Colon (tissue), 2 donors: ENCODE measurements at regions not wholly inside any gene's neighbourhood (a gene's known extent, or its start where the extent isn't known, plus 50 kb on each side); places are given as distances from the start of the nearest gene placed in this dataset.

Source experiments
- FAIRE-seq: peaks from 2 replicates; lab custom pipeline; 2012; peaks lifted over from hg19 to GRCh38; lab: Jason Lieb, UNC
- donor health status: control.
- donor health status: control.

DNA sequence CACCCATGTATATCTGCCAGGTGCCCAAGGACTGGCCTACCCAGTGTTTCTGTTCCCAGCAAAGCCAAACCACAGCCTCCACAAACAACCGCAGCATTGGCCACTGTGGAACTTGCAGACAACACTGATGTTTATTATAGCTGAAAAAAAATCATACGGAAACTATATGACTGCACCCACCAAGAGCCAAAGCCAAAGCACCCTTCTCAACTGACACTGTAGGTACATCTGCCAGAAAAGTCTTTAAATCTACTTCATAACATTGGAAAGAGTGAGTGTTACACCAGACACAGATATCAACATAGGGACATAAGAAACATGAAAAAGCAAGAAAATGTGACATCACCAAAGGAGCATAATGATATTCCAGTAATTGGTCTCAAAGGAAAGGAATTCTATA is 428.0 kb downstream of the PSAT1 start:
- FAIRE-seq, result no peak

DNA sequence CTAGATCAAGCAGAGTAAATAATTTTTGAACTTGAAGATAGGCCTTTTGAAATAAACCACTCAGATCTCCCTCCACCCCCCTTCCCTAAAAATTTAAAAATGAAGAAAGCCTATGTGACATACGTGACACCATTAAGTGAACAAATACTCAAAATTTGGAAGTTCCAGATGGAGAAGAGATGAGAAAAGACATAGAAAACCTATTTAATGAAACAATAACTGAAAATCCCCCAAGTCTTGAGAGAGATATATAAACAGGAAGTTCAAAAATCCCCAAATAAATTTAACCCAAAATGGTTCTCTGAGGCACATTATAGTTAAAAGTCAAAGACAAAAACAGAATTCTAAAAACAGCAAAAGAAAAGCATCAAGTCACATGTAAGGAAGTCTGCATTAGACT is 428.6 kb downstream of the PSAT1 start:
- FAIRE-seq, result no peak

DNA sequence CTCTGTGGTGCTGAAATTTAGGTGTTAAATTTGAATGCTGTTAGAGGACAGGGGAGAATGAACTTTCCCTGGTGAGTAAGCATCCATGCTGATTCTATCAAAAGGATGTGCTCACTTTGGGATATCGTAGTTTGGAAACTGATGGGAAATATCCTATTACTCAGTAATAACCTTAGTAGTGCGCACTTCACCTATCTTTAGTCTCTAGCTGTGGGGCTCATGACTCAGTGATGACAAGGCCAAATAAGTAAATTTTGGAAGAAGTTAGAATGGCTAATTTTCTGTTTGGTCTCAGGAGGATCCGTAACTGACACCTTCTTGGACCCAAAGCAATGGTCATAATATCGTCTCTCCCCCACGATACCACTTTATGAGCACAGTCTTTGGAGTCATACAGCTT is 448.4 kb downstream of the PSAT1 start:
- FAIRE-seq, result no peak

DNA sequence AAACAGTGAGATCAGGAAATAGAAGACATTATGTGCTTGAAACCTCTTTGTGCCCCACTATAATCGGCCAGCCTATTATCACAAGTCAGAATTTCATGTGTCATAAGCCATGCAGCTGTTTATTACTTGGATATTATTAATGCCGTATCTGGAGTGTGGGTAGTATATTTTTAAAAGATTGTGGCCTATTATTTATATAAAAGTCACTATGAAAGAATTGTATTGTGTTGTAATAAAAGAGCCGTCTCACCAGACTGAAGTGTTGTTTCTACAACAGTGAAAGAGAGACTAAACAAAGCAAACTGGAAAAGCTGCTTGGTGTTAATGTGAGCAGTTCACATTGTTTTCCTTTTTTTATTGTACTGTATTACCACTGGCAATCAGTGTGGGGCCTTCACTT is 449.1 kb downstream of the PSAT1 start:
- no peak for FAIRE-seq

DNA sequence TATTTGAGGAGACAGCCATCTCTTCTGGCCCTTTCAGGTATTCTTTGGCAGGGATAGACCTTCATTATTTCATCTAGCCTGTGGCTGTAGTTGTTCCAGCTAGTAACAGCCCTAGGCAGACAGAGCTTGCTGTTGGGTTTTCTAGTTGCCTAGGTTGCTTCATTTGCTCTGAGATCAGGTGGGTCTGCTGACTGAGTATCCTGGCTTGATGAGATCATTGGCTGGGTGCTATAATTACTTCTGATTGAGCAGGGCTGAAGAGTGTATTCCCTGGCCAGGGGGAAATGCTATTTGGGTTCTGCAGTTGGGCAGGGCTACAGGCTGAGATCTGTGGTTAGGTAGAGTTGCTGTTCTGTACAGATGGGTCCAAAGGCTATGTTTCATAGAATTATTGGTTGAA is 456.1 kb downstream of the PSAT1 start:
- FAIRE-seq, result no peak

DNA sequence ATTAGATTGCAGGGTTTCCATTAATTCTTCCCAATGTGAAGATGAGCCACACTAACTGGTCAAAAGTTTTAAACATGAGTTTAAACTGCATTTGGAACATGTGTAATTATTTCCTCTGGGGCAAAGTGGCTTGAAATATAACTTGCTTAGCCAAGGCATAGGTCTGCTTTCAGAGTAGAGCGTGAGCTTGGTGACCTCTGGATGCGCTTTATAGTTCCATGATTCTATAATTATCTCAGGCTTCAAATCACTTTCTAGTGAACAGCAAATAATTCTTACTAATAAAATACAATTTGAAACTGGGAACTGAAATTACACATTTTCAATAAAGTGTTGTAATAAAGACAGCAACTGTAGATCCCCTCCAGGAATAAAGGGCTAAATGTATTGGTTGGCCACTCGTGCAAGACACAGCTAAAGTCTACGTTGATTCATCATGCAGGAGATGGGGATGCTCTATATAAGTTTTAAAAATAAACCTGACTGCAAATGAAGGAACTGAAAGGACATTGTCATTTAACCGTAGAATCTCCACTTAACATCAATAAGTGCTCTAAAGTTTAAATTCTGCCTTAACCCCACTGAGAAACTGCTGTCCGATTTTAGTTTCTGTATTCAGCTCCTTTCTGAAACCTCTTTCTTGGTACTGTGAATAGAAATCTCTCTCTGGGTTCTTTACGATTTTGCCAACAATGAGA is 460.0 kb downstream of the PSAT1 start:
- FAIRE-seq, result no peak

DNA sequence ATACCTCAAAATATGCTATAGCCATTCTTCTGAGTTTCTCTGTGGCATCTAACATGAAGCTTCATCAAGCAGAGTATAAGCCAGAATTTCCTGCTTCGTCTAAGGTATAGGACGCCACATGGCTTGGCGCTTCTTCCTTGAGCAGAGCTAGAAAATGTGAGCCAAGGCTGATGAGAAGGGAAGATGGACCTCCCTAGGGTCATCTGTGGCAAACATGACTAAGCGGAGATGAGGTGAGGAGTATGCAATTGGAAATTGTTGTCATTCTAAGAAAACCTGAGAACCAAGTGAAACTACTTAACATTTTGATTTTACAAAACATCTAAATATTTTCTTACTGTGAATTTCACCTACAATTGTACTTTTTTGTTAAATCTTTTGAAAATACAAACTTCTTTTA is 466.5 kb downstream of the PSAT1 start:
- no peak for FAIRE-seq

DNA sequence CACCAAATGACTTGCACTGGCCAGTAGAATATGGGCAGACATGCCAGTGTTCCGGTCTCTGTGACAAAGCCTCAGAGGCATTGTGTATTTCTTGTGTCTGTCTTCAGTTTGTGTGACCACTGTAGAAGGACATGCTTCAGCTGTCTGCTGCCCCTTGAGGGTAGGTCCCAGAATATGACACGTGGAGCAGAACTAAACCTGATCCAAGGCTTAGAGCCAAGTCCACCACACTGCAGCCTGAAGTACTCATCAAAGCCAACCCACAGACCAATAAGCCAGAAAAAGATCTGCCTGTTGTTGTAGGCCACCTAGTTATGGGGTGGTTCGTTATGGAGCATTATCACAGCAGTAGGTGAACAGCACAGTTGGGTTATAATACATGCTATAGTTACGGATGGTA is 468.9 kb downstream of the PSAT1 start:
- FAIRE-seq, result no peak

DNA sequence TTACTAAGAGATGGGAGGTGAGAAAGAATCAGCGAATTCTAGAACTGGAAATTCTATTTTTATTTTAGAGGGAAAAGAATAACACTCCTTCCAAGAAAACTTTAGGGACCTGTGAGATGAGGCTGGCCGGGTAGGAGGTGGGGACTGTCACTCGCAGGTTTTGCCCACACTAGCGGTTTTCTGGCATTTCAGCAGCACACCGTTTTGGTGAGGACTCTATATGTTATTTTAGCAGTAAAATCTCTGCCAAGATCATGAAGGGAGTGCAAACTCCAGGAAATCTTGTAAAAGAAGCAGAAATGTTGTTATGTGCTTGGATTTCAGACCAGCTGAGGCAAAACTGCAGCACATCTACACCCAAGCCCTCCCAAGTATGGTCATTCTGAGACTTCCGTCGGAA is 470.6 kb downstream of the PSAT1 start:
- FAIRE-seq, result no peak

DNA sequence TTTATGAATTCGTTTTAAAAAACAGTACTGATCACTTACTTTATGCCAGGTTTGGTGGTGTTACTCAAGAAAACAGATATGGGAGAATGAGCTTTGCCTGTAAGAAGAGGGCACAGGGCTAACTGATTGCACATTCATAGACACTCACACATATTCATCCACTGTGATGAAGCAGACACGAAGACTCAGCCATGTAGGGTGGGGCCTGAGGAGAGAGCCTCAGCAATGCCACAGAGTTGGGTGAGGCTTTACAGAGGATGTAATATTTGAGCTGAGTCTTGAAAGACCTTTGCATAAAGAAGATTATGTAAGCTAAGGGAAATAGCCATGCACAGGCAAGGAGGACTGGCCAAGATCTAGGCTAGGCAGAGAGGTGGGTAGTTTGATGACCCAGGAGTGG is 472.8 kb downstream of the PSAT1 start:
- no peak for FAIRE-seq

DNA sequence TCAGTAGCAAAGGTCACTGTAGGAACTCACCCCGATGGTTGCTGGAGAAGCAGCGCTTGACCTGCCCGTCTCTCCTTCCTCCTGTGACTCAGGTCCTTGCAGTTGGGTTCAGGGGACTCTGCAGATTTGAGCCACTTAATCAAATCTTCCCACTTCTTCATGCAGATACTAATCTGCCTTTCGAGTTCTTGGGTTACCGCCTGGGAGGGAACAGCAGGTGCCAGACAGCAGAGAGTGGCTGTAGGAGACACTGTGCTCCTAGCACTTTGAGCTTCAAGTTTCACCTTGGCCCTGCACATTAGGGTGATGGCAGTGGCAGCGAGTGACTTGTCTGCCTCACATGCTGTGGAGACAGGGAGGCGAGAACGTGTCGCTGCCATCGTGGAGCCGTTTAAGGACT is 478.3 kb downstream of the PSAT1 start:
- FAIRE-seq, result no peak

DNA sequence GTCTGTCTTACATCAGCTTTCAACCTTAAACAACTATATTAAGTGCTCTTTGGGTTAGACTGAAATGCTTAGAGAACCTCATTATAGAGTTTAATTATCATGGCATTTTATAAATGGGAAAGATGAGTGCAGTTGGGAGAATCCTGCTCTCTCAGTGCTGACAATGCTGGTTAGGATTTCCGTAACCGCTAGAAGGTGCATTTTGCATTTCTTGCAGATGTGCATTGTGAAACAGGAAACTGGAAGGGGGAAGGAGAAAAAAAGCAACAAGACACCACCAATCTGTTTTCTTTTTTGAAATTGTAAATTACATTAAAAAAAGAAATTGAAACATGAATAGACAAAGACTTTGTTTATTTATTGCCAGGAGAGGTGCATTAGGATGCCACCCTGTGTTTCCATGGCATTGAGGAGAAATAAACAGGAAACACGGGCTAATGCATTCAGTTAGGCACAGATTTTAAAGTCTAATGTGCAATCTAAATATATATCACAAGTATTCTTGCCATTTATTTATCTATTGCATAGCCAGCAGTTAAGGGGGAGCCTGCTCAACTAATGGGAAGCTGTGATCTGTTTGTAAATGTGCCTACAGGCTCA is 478.9 kb downstream of the PSAT1 start:
- FAIRE-seq, result no peak

DNA sequence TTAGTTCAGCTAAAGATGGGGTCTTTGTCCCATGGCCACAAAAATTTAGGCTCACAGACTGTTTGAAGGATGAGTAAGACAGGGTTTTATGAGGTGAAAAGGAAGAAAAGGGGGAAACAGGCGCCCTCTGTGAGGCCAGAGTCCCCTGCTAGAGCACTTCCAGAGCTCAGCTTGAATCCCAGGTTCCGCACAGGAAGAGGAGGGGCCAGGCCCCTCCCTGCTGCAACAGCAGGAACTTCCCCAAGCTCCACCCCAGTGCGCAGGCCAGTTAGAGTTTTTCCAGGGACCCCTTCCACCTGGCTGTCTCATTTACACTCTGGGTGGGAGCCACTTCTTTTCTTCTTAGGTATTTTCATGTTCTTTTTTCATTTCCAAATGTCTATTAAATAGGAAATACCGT is 480.8 kb downstream of the PSAT1 start:
- no peak for FAIRE-seq

DNA sequence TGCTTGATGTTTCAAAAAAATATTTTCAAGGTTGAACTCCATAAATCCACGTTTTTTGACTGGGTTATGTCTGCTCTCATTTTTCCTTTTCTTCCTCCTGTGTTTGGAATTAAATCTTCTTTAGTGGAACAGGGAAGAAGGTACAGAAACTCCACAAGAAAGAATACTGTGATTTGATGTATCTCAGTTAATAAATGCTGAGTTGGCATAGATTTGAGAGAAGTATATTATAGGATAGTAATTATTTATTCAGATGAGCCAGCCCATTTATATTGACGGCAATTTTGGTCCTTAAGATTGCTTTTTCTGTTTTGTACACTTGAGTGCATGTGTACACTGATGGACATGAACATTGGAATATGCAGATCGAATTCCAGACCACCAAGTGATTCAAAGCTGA is 481.4 kb downstream of the PSAT1 start:
- FAIRE-seq, result no peak

DNA sequence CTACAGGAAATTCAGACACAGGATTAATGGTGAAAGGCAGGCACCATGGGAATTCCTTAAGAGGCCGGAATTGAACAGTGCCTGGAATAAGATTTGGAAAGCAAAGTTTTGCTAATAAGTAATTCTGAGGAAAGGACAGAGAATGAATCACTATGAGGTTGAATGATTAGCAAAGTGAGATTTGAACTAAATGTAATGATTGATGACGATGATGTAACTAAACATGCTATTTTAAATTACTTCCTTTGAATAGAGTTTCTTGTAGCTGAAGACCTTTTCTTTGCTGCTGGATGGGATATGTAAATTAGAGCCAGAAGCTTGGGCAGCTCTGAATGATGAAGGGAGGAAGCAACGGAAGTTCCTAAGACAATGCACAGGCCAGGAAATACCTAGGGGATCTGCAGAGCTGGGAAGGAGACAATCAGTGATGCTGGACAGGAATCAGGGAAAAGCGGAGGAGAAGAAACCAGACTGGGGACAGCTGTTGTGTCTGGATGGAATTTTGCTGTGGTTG is 482.0 kb downstream of the PSAT1 start:
- FAIRE-seq, result no peak

DNA sequence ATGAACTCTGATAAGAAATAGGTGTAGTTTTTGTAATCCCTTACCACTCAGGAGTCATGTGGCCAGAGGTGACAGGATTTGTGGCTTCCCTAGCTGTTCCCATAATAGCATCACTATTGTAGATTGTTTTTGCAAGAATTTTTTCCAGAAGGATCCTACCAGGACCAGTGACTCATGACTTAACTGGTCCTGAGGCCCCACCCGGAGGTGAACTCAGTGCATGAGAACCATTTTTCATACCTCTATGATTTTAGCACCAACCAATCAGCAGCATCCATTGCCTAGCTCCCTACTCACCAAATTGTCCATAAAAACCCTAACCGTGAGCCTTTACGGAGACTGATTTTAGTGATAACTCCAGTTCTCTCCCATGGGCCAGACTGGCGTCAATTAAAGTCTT is 484.8 kb downstream of the PSAT1 start:
- no peak for FAIRE-seq

DNA sequence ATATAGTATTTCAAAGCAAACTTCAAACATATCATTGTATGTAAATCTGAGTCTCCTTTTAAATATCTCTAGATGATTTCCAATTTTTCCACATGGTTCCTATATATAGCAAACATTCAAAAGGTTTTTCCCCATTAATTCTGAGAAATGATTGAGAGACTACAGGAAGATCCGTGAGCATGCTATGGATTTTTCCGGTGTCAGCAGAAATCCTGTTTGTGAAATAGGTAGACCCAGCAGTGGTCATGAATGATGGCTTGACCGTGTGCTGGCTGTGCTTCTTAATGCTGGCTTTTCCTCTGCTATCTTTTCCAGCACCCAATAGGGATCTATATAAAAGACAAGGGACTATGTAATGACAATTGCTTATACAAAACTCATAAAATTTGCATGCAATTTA is 485.3 kb downstream of the PSAT1 start:
- FAIRE-seq, result no peak

DNA sequence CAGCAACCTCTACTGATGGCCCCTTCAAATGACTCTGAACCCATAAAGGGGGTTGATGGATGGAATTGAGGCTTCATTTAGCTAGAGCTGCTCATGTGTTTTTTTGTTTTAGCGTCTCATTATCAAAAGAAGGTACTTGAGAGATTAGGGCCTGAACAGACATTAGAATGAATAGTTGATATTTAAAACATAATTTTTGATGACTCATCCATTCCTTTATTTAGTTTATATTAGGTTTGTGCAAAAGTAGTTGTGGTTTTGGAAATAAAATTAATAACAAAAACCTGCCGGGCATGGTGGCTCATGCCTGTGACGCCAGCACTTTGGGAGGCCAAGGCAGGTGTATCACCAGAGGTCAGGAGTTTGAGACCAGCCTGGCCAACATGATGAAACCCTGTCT is 485.9 kb downstream of the PSAT1 start:
- FAIRE-seq, result no peak

DNA sequence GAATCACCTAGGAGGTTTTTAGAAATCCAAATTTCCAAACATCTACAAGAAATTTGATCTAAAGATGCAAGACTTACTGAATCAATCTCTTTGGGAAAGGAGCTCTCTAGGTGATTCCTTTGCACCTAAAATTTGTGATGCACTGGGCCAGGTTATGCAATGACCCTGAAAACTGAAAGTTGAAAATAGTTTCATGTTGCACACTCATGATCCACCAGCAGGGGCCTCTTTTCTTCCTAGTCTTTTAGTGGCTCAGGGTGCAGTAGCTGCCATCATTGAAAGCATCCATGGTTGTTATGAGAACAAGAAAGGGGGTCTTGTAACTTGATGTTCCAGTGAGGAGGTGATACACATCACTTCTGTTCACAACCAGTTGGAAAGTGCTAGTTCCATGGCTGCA is 486.8 kb downstream of the PSAT1 start:
- no peak for FAIRE-seq

DNA sequence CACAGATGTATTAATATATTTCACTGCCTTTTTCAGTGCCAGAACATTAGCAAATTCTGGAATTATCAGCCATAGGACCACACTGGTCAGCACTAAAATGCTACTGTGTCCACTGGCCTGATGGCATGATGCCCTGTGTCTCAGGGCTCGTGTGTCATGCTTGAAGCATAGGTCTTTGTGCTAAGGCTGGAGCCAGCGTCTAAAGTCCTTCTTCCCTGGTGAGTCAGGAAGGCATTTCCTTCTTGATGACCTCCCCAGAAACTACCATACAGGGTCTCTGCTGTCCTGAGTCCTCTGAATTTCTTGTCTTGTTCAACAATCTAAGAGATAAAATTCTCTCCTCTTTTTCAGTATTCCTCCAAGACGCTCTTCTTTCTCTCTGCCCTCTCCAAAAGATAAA is 489.9 kb downstream of the PSAT1 start:
- no peak for FAIRE-seq

DNA sequence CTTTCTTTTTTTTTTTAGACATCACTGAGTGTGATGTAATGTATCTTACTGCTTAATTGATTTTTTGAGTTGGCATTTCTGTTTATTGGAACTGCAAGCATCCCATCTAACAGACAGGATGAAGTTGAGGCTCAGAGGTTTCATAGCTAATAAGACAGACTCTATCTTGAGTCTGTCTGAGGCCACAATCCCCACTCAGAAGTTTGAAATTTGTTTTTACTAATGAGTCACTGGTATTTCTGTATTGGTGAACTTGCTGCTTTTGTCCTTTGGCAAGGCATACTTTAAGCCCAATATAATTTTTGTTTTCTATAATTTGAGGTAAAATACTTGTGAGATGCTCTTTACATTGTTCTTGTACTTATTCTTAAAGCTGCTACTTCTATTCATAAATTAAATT is 491.2 kb downstream of the PSAT1 start:
- no peak for FAIRE-seq

DNA sequence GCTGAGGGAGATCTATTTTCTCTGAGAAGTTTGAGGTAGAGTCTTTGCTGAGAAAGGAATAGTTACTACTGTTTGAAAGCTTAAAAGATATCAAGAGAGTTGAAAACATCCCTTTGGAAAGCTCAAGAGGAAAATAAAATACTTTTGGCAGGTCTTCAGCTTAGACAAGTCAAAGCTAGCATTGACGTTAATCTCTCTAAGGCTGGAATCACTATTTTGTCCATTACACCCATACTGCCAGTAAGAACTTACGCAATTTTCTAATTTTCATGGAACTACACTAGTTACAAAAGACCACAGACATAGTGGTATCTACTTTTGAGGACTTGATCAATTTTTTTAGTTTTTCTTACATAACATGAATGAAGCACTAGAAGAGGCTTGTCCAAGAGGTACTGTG is 494.9 kb downstream of the PSAT1 start:
- FAIRE-seq, result no peak

DNA sequence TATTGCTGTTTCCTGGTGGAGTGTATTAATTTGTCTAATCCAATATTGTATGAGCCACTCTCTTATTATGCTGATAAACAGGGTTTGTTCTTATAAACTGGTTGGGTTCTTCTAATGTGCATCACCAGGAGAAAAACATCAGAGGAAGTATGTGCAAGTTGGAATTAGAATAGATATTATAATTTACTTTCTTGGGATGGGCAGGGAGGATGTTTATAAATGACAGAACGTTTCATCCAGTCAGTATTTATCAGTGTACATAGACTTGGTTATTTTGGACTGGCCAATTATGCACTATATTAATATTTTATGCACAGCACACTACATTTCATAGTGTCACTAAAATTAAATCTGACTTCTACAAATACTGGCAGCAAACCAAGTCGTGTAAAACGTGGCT is 495.8 kb downstream of the PSAT1 start:
- no peak for FAIRE-seq

DNA sequence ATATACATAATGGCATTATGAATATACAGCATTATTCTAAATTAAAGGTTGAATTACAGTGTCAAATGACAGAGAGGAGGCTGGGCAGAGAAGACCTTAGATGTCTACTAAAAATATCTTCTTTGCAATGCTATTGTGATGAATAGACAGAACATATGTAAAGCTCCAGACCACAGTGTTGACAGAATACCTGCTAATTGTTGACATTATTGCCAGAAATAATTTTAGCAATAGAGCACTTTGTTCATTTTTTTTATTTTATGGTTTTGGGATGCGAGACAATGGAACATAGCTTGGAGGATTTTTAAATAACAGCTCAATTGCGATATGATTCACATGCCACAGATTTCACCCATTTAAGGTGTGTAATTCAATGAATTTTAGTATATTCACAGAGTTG is 508.8 kb downstream of the PSAT1 start:
- no peak for FAIRE-seq
